GM13977 (cell line): ENCODE measurements at regions not wholly inside any gene's neighbourhood (a gene's known extent, or its start where the extent isn't known, plus 50 kb on each side); places are given as distances from the start of the nearest gene placed in this dataset.

Experiments used
- DNase-seq: peaks from one replicate; pipeline ENCODE4 v3.0.0; 2012; ENCODE audit warnings: low spot score
- CTCF ChIP-seq: IDR thresholded peaks from 2 replicates; pipeline ENCODE4 v1.5.1; 2012; ENCODE audit warnings: mild to moderate bottlenecking, control low read depth; ENCODE audit not compliant: insufficient read depth; ENCODE audit errors: extremely low read depth, missing control alignments
- in situ Hi-C: fragments of 300-500 bp; cut with MboI; formaldehyde crosslinking; loops from one replicate; pipeline ENCODE4 v1.12.0; 2022; ENCODE audit warnings: low sequenced_read_pairs, low pct_unique_long_range_greater_than_20kb, mixed read lengths, inconsistent platforms; ENCODE audit not compliant: unreplicated experiment

- in situ Hi-C loops = no loop called here
Observed at GRCh38 chr14:104332634-104333270, 194.4 kb downstream of the KIF26A start.

GRCh38 chr14:104333646-104334423 is 195.4 kb downstream of the KIF26A start:
- no peak for TF ChIP-seq CTCF
- no peak for DNase-seq
- in situ Hi-C loops = no loop called here

More at GRCh38 chr14:104332634-104333270, 194.4 kb downstream of the KIF26A start:
- TF ChIP-seq CTCF = no peak
- no peak for DNase-seq

- TF ChIP-seq CTCF = no peak
- no peak for DNase-seq
- in situ Hi-C loops = no loop called here
Observed at GRCh38 chr14:104334424-104335161, 196.2 kb downstream of the KIF26A start.

- no peak for TF ChIP-seq CTCF
- DNase-seq = no peak
- in situ Hi-C loops = no loop called here
Observed at GRCh38 chr14:104335176-104335575, 196.8 kb downstream of the KIF26A start.

- in situ Hi-C loops = no loop called here
- TF ChIP-seq CTCF = no peak
- DNase-seq = no peak
Observed at GRCh38 chr14:104335611-104336010, 197.2 kb downstream of the KIF26A start.

- DNase-seq = no peak
- no peak for TF ChIP-seq CTCF
- in situ Hi-C loops = no loop called here
Observed at GRCh38 chr14:104337351-104337750, 199.0 kb downstream of the KIF26A start.
